B cell (primary cell): ENCODE measurements at regions not wholly inside any gene's neighbourhood (a gene's known extent, or its start where the extent isn't known, plus 50 kb on each side); places are given as distances from the start of the nearest gene placed in this dataset.

ENCODE experiments used
- ATAC-seq: fragments of 200-7000 bp; cut with Tn5 transposase; one replicate; pipeline ENCODE4 v1.10.0; 2021; ENCODE audit warnings: low read depth, mild to moderate bottlenecking, moderate number of reproducible peaks, moderate library complexity
- CTCF ChIA-PET: fragments of 350-600 bp; sonication (Branson Sonifier 250); formaldehyde crosslinking; loops from one replicate; lab custom pipeline; 2021; ENCODE audit warnings: antibody characterized with exemption, inconsistent platforms; lab: Charles Lee
- POLR2A ChIA-PET: fragments of 350-600 bp; sonication (Branson Sonifier 250); formaldehyde crosslinking; loops from one replicate; lab custom pipeline; 2021; ENCODE audit warnings: antibody characterized with exemption; lab: Charles Lee
- DNase-seq: peaks from one replicate; pipeline ENCODE4 v3.0.0; 2013
- H2AFZ ChIP-seq: 2 replicates; pipeline ENCODE4 v1.6.1; 2012; ENCODE audit warnings: mild to moderate bottlenecking, low read depth, low read length; ENCODE audit not compliant: insufficient read depth, poor library complexity, severe bottlenecking
- H3K27ac ChIP-seq, 2 donors: 1 replicate in 1 of 2; 2 replicates in 1 of 2; pipeline ENCODE4 v1.5.1; 2012 to 2013; ENCODE audit warnings: low read length in 2 of 2, mild to moderate bottlenecking in 2 of 2, moderate library complexity in 1 of 2
- H3K27me3 ChIP-seq, 4 experiments: fragments of 200-600 bp in 1 of 4; sonication (generic) in 1 of 4; replicated peaks in 1 of 4; 1 replicate in 2 of 4; 2 replicates in 2 of 4; pipeline versions ENCODE4 v1.6.1 to v1.7.0; 2013 to 2016; ENCODE audit warnings: low read length in 3 of 4, mild to moderate bottlenecking in 2 of 4, mixed read lengths in 1 of 4, moderate library complexity in 1 of 4; ENCODE audit not compliant: insufficient read depth in 4 of 4, control insufficient read depth in 3 of 4; ENCODE audit errors: control extremely low read depth in 1 of 4
- H3K36me3 ChIP-seq, 2 experiments: replicated peaks in 1 of 2; 1 replicate in 1 of 2; 2 replicates in 1 of 2; pipeline versions ENCODE4 v1.6.1 to v1.7.1; 2013; ENCODE audit warnings: low read length in 1 of 2; ENCODE audit not compliant: insufficient read depth in 2 of 2, control insufficient read depth in 1 of 2; ENCODE audit errors: control extremely low read depth in 1 of 2, extremely low read depth in 1 of 2
- H3K4me1 ChIP-seq, 2 donors: fragments of 200-600 bp in 1 of 2; sonication (generic) in 1 of 2; 1 replicate in 1 of 2; 2 replicates in 1 of 2; pipeline versions ENCODE4 v1.5.1 to v1.6.1; 2013 to 2017; ENCODE audit warnings: low read length in 2 of 2; ENCODE audit not compliant: control insufficient read depth in 2 of 2, insufficient read depth in 2 of 2
- H3K4me2 ChIP-seq: replicated peaks from 2 replicates; pipeline ENCODE3; 2012; ENCODE audit warnings: mild to moderate bottlenecking, low read depth, low read length; ENCODE audit not compliant: poor library complexity, severe bottlenecking
- H3K4me3 ChIP-seq, 5 experiments: fragments of 200-600 bp in 1 of 5; sonication (generic) in 1 of 5; 1 replicate in 3 of 5; 2 replicates in 2 of 5; pipeline versions ENCODE4 v1.5.1 to v1.7.0; 2011 to 2016; ENCODE audit warnings: low read length in 4 of 5, mild to moderate bottlenecking in 4 of 5, low read depth in 2 of 5, control low read depth in 1 of 5, moderate library complexity in 1 of 5; ENCODE audit not compliant: insufficient read depth in 1 of 5; ENCODE audit errors: control extremely low read depth in 1 of 5, extremely low read depth in 1 of 5
- H3K79me2 ChIP-seq: fragments of 200-600 bp; sonication (generic); one replicate; pipeline ENCODE4 v1.6.0; 2016; ENCODE audit warnings: low read length; ENCODE audit not compliant: control insufficient read depth, insufficient read depth
- H3K9ac ChIP-seq: fragments of 200-600 bp; sonication (generic); 2 replicates; pipeline ENCODE4 v1.6.1; 2017; ENCODE audit warnings: mild to moderate bottlenecking, low read length, moderate library complexity
- H3K9me3 ChIP-seq, 3 donors: one replicate each; pipeline versions ENCODE4 v1.6.1 to v1.7.1; 2013; ENCODE audit warnings: low read length in 2 of 3; ENCODE audit not compliant: control insufficient read depth in 2 of 3, insufficient read depth in 1 of 3; ENCODE audit errors: control extremely low read depth in 1 of 3
- H4K20me1 ChIP-seq: 2 replicates; pipeline ENCODE4 v1.6.0; 2012; ENCODE audit warnings: mild to moderate bottlenecking, low read length; ENCODE audit not compliant: insufficient read depth, control insufficient read depth, poor library complexity, severe bottlenecking
- H3K27ac Mint-ChIP-seq: one replicate; pipeline ENCODE4 v1.8.0; 2021; ENCODE audit warnings: mixed read lengths
- H3K27me3 Mint-ChIP-seq: one replicate; pipeline ENCODE4 v1.8.0; 2021; ENCODE audit warnings: mixed read lengths
- H3K4me1 Mint-ChIP-seq: one replicate; pipeline ENCODE4 v1.8.0; 2021; ENCODE audit warnings: mixed read lengths
- H3K4me3 Mint-ChIP-seq: one replicate; pipeline ENCODE4 v1.8.0; 2021; ENCODE audit warnings: mixed read lengths
- H3K9me3 Mint-ChIP-seq: one replicate; pipeline ENCODE4 v1.8.0; 2022; ENCODE audit warnings: mixed read lengths; ENCODE audit not compliant: insufficient read depth
- EZH2 ChIP-seq: IDR thresholded peaks from 2 replicates; pipeline ENCODE4 v1.6.1; 2012; ENCODE audit warnings: borderline replicate concordance, low read depth, mild to moderate bottlenecking, moderate library complexity, low read length; ENCODE audit not compliant: insufficient read depth, poor library complexity, severe bottlenecking
- WGBS: methylation state at CpG from one replicate; pipeline ENCODE4 v1.1.5; 2013; ENCODE audit warnings: missing lambda C conversion rate; ENCODE audit not compliant: insufficient coverage; 5-methylcytosine and 5-hydroxymethylcytosine counted together
- intact Hi-C: fragments of 100-400 bp; cut with micrococcal nuclease; formaldehyde crosslinking; loops from one replicate; pipeline ENCODE4 v1.10.0; 2022
- TF ChIP-seq, protein P1 (sequence below): fragments of 200-600 bp; IDR thresholded peaks from one replicate; pipeline ENCODE4 v1.8.0; 2022; ENCODE audit warnings: antibody characterized with exemption, mild to moderate bottlenecking

DNA sequence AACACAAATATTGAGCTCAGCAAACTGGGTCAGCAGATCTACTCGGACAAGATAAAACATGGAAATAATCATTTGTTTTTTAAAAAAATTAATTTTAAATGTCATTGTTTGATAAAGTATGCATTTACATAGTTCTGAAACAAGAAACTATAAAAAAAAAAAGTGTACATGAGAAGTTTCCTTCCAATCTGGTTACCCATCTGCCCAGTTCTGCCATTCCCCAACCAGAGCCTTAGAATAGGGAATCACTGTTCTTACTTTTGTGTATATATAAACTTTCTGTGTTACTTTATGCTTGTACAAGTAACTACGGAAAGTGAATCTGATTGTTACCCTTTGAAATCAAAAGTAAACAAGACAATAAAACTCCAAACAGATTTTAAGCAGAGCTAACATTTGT is 791.4 kb downstream of the HACE1 start:
- Mint-ChIP-seq H3K27ac (no peak overlapping the region), H3K4me1 (no peaks in the 10 kb centered on the region), H3K27me3 (no peaks in the 10 kb centered on the region), H3K4me3 (no peak overlapping the region), H3K9me3 (no peaks in the 10 kb centered on the region)
- H3K79me2 ChIP-seq = no peaks in the 10 kb centered on the region
- H4K20me1 ChIP-seq = no peaks in the 10 kb centered on the region
- no peak for ATAC-seq
- H3K9me3 ChIP-seq = no peaks in the 10 kb centered on the region
- H3K36me3 ChIP-seq = no peaks in the 10 kb centered on the region
- H3K27me3 ChIP-seq = no peaks in the 10 kb centered on the region
- POLR2A ChIA-PET = no interaction called here
- H3K4me3 ChIP-seq = no peak overlapping the region
- TF ChIP-seq, protein P1, sequence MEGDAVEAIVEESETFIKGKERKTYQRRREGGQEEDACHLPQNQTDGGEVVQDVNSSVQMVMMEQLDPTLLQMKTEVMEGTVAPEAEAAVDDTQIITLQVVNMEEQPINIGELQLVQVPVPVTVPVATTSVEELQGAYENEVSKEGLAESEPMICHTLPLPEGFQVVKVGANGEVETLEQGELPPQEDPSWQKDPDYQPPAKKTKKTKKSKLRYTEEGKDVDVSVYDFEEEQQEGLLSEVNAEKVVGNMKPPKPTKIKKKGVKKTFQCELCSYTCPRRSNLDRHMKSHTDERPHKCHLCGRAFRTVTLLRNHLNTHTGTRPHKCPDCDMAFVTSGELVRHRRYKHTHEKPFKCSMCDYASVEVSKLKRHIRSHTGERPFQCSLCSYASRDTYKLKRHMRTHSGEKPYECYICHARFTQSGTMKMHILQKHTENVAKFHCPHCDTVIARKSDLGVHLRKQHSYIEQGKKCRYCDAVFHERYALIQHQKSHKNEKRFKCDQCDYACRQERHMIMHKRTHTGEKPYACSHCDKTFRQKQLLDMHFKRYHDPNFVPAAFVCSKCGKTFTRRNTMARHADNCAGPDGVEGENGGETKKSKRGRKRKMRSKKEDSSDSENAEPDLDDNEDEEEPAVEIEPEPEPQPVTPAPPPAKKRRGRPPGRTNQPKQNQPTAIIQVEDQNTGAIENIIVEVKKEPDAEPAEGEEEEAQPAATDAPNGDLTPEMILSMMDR = no peak
- no peak for TF ChIP-seq EZH2
- no peak overlapping the region for H3K9ac ChIP-seq
- no peak overlapping the region for H2AFZ ChIP-seq
- CTCF ChIA-PET = no interaction called here
- DNase-seq = no peak
- no CpG with 5 or more reads among the region's 2 CpGs for WGBS
- no peak overlapping the region for H3K4me2 ChIP-seq
- H3K27ac ChIP-seq = no peak overlapping the region
- H3K4me1 ChIP-seq = no peaks in the 10 kb centered on the region
- intact Hi-C loops = no loop called here

- ATAC-seq = no peak
- Histone ChIP-seq H3K4me2 (no peak overlapping the region), H3K9ac (no peak overlapping the region), H3K4me3 (no peak overlapping the region), H4K20me1 (no peaks in the 10 kb centered on the region), H3K27ac (no peak overlapping the region), H3K27me3 (no peaks in the 10 kb centered on the region), H3K4me1 (no peaks in the 10 kb centered on the region), H3K9me3 (no peaks in the 10 kb centered on the region), H3K36me3 (no peaks in the 10 kb centered on the region), H2AFZ (no peak overlapping the region), H3K79me2 (no peaks in the 10 kb centered on the region)
- intact Hi-C loops = no loop called here
- Mint-ChIP-seq H3K27ac (no peak overlapping the region), H3K4me3 (no peak overlapping the region), H3K27me3 (no peaks in the 10 kb centered on the region), H3K4me1 (no peaks in the 10 kb centered on the region), H3K9me3 (no peaks in the 10 kb centered on the region)
- POLR2A ChIA-PET = no interaction called here
- CTCF ChIA-PET = no interaction called here
- no peak for DNase-seq
- TF ChIP-seq, protein P1 = no peak
- TF ChIP-seq EZH2 = no peak
- WGBS = 79% methylated on average over 6 of the region's 8 CpGs
These were observed 794.8 kb downstream of the HACE1 start for GRCh38 chr6:104064876-104065275.
